Upper lobe of left lung (tissue), 6 donors: ENCODE measurements at regions not wholly inside any gene's neighbourhood (a gene's known extent, or its start where the extent isn't known, plus 50 kb on each side); places are given as distances from the start of the nearest gene placed in this dataset.

Experiments used
- ATAC-seq, 2 donors: fragments of 200-7000 bp; cut with Tn5 transposase; one replicate each; pipeline ENCODE4 v1.9.1; 2022; ENCODE audit warnings: mild to moderate bottlenecking in 2 of 2, moderate library complexity in 2 of 2; ENCODE audit not compliant: low FRiP score in 2 of 2
- DNase-seq, 2 donors: peaks; one replicate each; pipeline ENCODE4 v3.0.0-alpha.2; 2019 to 2020
- H3K27ac ChIP-seq, 4 donors: fragments of 200-600 bp; sonication (generic); one replicate each; pipeline ENCODE4 v1.5.1; 2016 to 2019
- H3K27me3 ChIP-seq, 4 donors: fragments of 200-600 bp; sonication (generic); one replicate each; pipeline ENCODE4 v1.5.1; 2017 to 2019
- H3K36me3 ChIP-seq, 4 donors: fragments of 200-600 bp; sonication (generic); one replicate each; pipeline ENCODE4 v1.5.1; 2016 to 2019
- H3K4me1 ChIP-seq, 4 donors: fragments of 200-600 bp; sonication (generic); one replicate each; pipeline ENCODE4 v1.5.1; 2018 to 2019
- H3K4me3 ChIP-seq, 4 donors: fragments of 200-600 bp; sonication (generic); one replicate each; pipeline ENCODE4 v1.5.1; 2017 to 2019; ENCODE audit warnings: mild to moderate bottlenecking in 2 of 4, moderate library complexity in 1 of 4
- H3K9me3 ChIP-seq, 4 donors: fragments of 200-600 bp; sonication (generic); one replicate each; pipeline ENCODE4 v1.5.1; 2018 to 2019
- CTCF ChIP-seq, 6 experiments: fragments of 450-650 bp in 4 of 6; fragments of 200-600 bp in 2 of 6; sonication (generic) in 2 of 6; IDR thresholded peaks; one replicate each; pipeline ENCODE4 v1.5.1; 2016 to 2019; ENCODE audit warnings: antibody characterized with exemption in 6 of 6
- EP300 ChIP-seq, 4 donors: sonication (generic); formaldehyde crosslinking; IDR thresholded peaks; one replicate each; pipeline ENCODE4 v1.5.1; 2017; ENCODE audit warnings: antibody characterized with exemption in 4 of 4, control low read depth in 2 of 4
- POLR2A ChIP-seq, 4 donors: fragments of 450-650 bp; IDR thresholded peaks; one replicate each; pipeline ENCODE4 v1.5.1; 2016 to 2017; ENCODE audit warnings: antibody characterized with exemption in 4 of 4, mild to moderate bottlenecking in 2 of 4
- POLR2AphosphoS5 ChIP-seq, 2 donors: sonication (generic); formaldehyde crosslinking; IDR thresholded peaks; one replicate each; pipeline ENCODE4 v1.5.1; 2017; ENCODE audit warnings: antibody characterized with exemption in 2 of 2
- WGBS, 2 donors: methylation state at CpG; one replicate each; pipeline ENCODE4 v1.1.5; 2017 to 2018; 5-methylcytosine and 5-hydroxymethylcytosine counted together
- donor health status: DM: no; HTN: no; CAD: no; lungs with moderate emphysema.
- donor health status: DM: no; HTN: yes; CAD: no; lungs with severe emphysema.

DNA sequence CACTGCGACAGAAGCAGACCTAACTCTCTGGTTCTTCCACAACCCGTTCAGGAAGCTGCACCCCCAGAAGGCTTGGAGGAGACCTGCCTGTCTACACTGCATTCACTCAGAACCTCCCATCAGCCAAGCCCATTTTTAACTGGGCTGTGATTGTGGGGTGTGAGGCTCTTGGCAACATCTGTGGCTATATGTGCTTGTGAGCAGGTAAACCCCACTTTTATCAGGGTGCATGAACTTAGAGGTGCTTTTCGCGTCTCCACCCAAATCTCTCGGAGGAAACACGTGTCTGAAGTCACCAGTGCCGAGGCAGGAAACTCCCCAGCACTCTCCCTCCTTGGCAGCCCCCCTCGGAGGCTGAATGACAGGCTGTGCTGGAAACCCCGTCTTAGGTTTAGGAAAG, 158.2 kb upstream of the SALL3 start:
- TF ChIP-seq POLR2A (IDR thresholded peaks at IDR 0.05) (no peak), CTCF (IDR thresholded peaks at IDR 0.05) (no peak), EP300 (IDR thresholded peaks at IDR 0.05) (no peak)
- 47 to 60% methylated on average over 9 of the region's 9 CpGs for WGBS, 2 donors
- Histone ChIP-seq H3K4me1 (no peaks in the 10 kb centered on the region), H3K4me3 (no peak overlapping the region), H3K27me3 (no peaks in the 10 kb centered on the region), H3K27ac (no peak overlapping the region), H3K36me3 (no peaks in the 10 kb centered on the region), H3K9me3 (no peaks in the 10 kb centered on the region)
- no peak for DNase-seq
- no peak for ATAC-seq

DNA sequence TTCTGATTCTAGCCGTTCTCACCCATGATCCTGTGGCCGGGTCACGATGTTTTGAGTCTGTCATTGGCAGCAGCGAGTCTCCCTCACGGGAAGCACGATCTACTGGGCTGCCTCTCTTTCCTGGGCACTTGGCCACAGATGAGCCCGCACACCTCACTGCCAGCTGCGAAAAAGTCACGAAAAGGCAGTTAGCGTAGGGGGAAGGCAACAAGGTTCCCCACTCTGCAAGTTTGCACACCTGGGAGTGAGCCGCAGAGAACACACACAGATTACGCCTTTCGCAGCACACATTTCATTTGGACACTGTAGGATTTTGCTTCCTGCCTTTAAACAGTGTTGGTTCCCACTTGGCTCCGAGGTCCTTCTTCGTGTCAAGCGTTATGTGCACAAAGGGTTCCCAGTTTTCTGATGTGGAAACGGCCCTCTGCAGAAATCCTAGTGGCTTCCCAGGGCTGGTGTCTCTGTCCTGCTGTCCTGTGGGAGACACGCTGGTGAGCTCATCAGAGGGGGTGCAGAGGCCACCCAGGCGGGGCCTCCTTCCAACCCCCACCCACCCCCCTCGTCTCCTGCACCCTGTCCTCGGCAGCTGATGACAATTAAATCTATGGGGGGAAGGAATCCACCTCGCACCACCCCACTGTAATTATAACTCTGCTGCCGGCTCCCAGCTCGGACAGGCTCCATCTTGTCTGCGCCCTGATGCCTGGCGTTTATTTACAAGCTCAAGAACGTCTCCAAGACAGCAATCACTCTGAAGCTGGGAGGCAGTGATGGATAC, 157.3 kb upstream of the SALL3 start:
- DNase-seq (no peak), ATAC-seq (no peak)
- 78 to 83% methylated on average over 23 to 27 of the region's 27 CpGs for WGBS, 2 donors
- Histone ChIP-seq H3K4me1 (no peaks in the 10 kb centered on the region), H3K27ac (no peak overlapping the region), H3K36me3 (no peaks in the 10 kb centered on the region), H3K4me3 (no peak overlapping the region), H3K9me3 (no peaks in the 10 kb centered on the region), H3K27me3 (no peaks in the 10 kb centered on the region)
- TF ChIP-seq POLR2AphosphoS5 (IDR thresholded peaks at IDR 0.05) = no peak
- TF ChIP-seq EP300 (IDR thresholded peaks at IDR 0.05) = no peak
- no peak for TF ChIP-seq POLR2A (IDR thresholded peaks at IDR 0.05)
- no peak for TF ChIP-seq CTCF (IDR thresholded peaks at IDR 0.05)

GRCh38 chr18:78822949-78823285, 156.7 kb upstream of the SALL3 start:
- ATAC-seq = no peak
- WGBS, 2 donors = 86 to 90% methylated on average over 15 of the region's 15 CpGs
- Histone ChIP-seq H3K4me3 (no peak overlapping the region), H3K36me3 (no peaks in the 10 kb centered on the region), H3K9me3 (no peaks in the 10 kb centered on the region), H3K27ac (no peak overlapping the region), H3K4me1 (no peaks in the 10 kb centered on the region), H3K27me3 (no peaks in the 10 kb centered on the region)
- no peak for DNase-seq
- TF ChIP-seq EP300 (IDR thresholded peaks at IDR 0.05) (no peak), POLR2AphosphoS5 (IDR thresholded peaks at IDR 0.05) (no peak), CTCF (IDR thresholded peaks at IDR 0.05) (no peak), POLR2A (IDR thresholded peaks at IDR 0.05) (no peak)

- Histone ChIP-seq H3K27ac (no peak overlapping the region), H3K36me3 (no peaks in the 10 kb centered on the region), H3K4me3 (no peak overlapping the region), H3K9me3 (no peaks in the 10 kb centered on the region), H3K27me3 (no peaks in the 10 kb centered on the region), H3K4me1 (no peaks in the 10 kb centered on the region)
- TF ChIP-seq POLR2AphosphoS5 (IDR thresholded peaks at IDR 0.05) = no peak
- WGBS, 2 donors = 71 to 76% methylated on average over 6 of the region's 6 CpGs
- DNase-seq = no peak
- no peak for ATAC-seq
These were observed 154.4 kb upstream of the SALL3 start for GRCh38 chr18:78825168-78825567.

DNA sequence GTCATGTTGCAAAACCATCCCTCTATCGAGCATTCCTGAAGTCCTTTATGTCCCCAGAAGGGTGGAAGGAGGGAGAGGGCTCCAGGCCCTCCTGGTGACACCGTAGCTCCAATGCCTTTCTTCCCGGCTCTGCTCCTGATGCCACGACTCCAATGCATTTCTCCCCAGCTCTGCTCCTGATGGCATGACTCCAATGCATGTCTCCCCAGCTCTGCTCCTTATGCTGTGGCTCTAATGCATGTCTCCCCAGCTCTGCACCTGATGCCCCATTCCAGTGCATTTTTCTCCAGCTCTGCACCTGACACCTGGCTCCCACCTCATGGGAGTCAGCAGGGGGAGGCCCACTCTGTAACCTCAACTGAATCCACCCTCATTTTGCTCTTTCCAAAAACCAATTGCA, 153.0 kb upstream of the SALL3 start:
- no peaks in the 10 kb centered on the region for H3K9me3 ChIP-seq
- no peak for TF ChIP-seq POLR2AphosphoS5 (IDR thresholded peaks at IDR 0.05)
- TF ChIP-seq EP300 (IDR thresholded peaks at IDR 0.05) = no peak
- no peak for TF ChIP-seq CTCF (IDR thresholded peaks at IDR 0.05)
- no peak for TF ChIP-seq POLR2A (IDR thresholded peaks at IDR 0.05)
- H3K36me3 ChIP-seq = no peaks in the 10 kb centered on the region
- no peaks in the 10 kb centered on the region for H3K27me3 ChIP-seq
- H3K4me1 ChIP-seq = no peaks in the 10 kb centered on the region
- ATAC-seq = no peak
- DNase-seq = no peak
- H3K27ac ChIP-seq = no peak overlapping the region
- H3K4me3 ChIP-seq = no peak overlapping the region
- WGBS, 2 donors = 62 to 81% methylated on average over 3 to 4 of the region's 4 CpGs
